Lung (tissue), 11 donors: ENCODE measurements at regions not wholly inside any gene's neighbourhood (a gene's known extent, or its start where the extent isn't known, plus 50 kb on each side); places are given as distances from the start of the nearest gene placed in this dataset.

Source experiments
- ATAC-seq: fragments of 200-7000 bp; cut with Tn5 transposase; one replicate; pipeline ENCODE4 v1.9.1; 2020; ENCODE audit warnings: moderate number of reproducible peaks; ENCODE audit not compliant: insufficient read depth, low FRiP score
- DNase-seq, 3 donors: peaks; one replicate each; pipeline ENCODE4 v3.0.0-alpha.2; 2013 to 2017
- H3K27ac ChIP-seq, 2 donors: one replicate each; pipeline ENCODE4 v1.5.1; 2013; ENCODE audit warnings: mild to moderate bottlenecking in 2 of 2, moderate library complexity in 2 of 2, control low read depth in 1 of 2, inconsistent platforms in 1 of 2, low read depth in 1 of 2, low read length in 1 of 2
- H3K27me3 ChIP-seq, 3 donors: one replicate each; pipeline ENCODE4 v1.5.1; 2013; ENCODE audit warnings: low read length in 2 of 3; ENCODE audit not compliant: control insufficient read depth in 3 of 3, insufficient read depth in 3 of 3
- H3K36me3 ChIP-seq, 4 donors: one replicate each; pipeline ENCODE4 v1.5.1; 2013; ENCODE audit warnings: low read length in 4 of 4, mild to moderate bottlenecking in 1 of 4, moderate library complexity in 1 of 4; ENCODE audit not compliant: control insufficient read depth in 4 of 4, insufficient read depth in 4 of 4
- H3K4me1 ChIP-seq, 5 donors: one replicate each; pipeline ENCODE4 v1.5.1; 2013; ENCODE audit warnings: low read length in 5 of 5, mild to moderate bottlenecking in 2 of 5, moderate library complexity in 1 of 5; ENCODE audit not compliant: control insufficient read depth in 5 of 5, insufficient read depth in 5 of 5
- H3K4me3 ChIP-seq: one replicate; pipeline ENCODE4 v1.5.1; 2013; ENCODE audit warnings: mild to moderate bottlenecking, control low read depth, moderate library complexity
- H3K9ac ChIP-seq, 2 donors: one replicate each; pipeline ENCODE4 v1.5.1; 2013; ENCODE audit warnings: low read length in 2 of 2, control low read depth in 1 of 2; ENCODE audit not compliant: insufficient read depth in 1 of 2
- H3K9me3 ChIP-seq, 4 donors: one replicate each; pipeline ENCODE4 v1.5.1; 2013; ENCODE audit warnings: low read length in 3 of 4, mild to moderate bottlenecking in 1 of 4, moderate library complexity in 1 of 4; ENCODE audit not compliant: control insufficient read depth in 4 of 4, insufficient read depth in 3 of 4
- WGBS, 2 donors: extraction: QIAGEN DNeasy Blood & Tissue Kit; methylation state at CpG; one replicate each; pipeline ENCODE4 v1.1.7; 2013; 5-methylcytosine and 5-hydroxymethylcytosine counted together
- TF ChIP-seq, protein P1 (sequence below): IDR thresholded peaks from 2 replicates; pipeline ENCODE4 v1.5.1; 2012; ENCODE audit warnings: mild to moderate bottlenecking; ENCODE audit errors: control extremely low read depth, extremely low read depth
- donor health status: control.
- donor health status: control.
- donor health status: Bipolar disorder and iron deficiency.
- donor health status: healthy.
- donor health status: DM: yes; HTN: yes; CAD: no.

DNA sequence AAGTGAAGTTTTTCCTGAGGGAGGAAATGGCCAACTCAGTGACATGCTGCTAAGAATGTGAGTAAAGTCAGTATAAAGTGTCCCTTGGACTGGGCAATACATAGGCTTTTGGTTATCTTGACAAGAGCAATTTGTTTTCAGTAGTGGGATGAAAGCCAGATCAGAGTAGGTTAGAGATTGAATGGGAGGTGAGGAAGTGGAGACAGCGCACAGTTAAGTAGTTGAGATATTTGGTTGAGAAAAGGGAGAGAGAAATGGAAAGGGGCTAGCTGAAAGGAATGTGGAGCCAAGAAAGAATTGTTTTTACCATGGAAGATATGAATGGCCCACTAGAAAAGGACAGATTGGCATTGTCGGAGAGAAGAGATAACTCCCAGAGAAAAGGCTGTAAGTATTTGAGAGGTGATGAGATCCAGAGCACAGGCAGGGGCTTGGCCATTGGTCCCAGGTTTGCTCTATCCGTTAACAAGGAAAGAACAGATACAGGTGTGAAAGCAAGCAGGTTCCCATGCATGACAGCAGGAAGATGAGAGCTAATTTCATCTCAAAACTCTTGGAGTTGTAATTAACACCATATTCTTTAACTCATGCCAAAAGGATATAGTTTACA is 392.0 kb downstream of the NR2F1-AS1 start:
- TF ChIP-seq, protein P1, sequence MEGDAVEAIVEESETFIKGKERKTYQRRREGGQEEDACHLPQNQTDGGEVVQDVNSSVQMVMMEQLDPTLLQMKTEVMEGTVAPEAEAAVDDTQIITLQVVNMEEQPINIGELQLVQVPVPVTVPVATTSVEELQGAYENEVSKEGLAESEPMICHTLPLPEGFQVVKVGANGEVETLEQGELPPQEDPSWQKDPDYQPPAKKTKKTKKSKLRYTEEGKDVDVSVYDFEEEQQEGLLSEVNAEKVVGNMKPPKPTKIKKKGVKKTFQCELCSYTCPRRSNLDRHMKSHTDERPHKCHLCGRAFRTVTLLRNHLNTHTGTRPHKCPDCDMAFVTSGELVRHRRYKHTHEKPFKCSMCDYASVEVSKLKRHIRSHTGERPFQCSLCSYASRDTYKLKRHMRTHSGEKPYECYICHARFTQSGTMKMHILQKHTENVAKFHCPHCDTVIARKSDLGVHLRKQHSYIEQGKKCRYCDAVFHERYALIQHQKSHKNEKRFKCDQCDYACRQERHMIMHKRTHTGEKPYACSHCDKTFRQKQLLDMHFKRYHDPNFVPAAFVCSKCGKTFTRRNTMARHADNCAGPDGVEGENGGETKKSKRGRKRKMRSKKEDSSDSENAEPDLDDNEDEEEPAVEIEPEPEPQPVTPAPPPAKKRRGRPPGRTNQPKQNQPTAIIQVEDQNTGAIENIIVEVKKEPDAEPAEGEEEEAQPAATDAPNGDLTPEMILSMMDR: no peak
- 73 to 86% methylated on average over 3 of the region's 3 CpGs for WGBS, 2 donors
- DNase-seq (no peak), ATAC-seq (no peak)
- H3K9ac ChIP-seq: no peak overlapping the region
- H3K4me1 ChIP-seq: peaks cover 0 to 19% (median 2%) of the 10 kb centered on the region in 5 donors
- no peak overlapping the region for H3K4me3 ChIP-seq
- H3K27ac ChIP-seq: no peak overlapping the region
- H3K9me3 ChIP-seq: no peaks in the 10 kb centered on the region
- H3K36me3 ChIP-seq: no peaks in the 10 kb centered on the region
- H3K27me3 ChIP-seq: no peaks in the 10 kb centered on the region

DNA sequence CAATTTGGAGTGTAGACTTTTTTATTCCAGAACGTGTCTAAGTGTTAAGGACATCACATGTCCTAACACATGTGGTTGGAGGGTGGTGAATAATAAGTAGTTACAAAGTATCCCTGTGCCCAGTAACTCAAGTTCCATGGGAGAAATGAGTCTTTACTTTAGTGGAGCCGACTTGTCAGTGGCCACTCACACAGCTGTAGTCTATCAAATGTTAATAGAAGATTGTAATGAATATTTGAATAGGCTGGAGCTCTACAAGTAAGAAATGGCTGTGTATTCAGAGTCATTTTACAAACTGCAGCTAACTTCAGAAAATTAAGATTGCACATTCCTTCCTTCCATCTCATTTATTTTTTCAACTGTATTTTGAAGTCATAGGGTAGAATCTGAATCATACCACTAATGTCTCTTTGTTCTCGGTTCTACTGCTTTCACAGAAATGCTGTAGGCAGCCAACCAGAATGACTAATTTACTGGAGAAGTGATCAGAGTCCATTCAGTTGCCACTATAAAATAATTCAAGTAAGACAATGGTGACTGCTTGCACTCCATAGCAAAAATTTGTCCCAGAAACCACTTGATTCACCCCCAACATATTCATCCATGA is 394.8 kb downstream of the NR2F1-AS1 start:
- Histone ChIP-seq H3K9ac (no peak overlapping the region), H3K27ac (no peak overlapping the region), H3K36me3 (no peaks in the 10 kb centered on the region), H3K9me3 (no peaks in the 10 kb centered on the region), H3K4me1 (peaks cover 0 to 2% (median 0%) of the 10 kb centered on the region in 5 donors), H3K27me3 (no peaks in the 10 kb centered on the region), H3K4me3 (no peak overlapping the region)
- TF ChIP-seq, protein P1: no peak
- no peak for ATAC-seq
- WGBS, 2 donors: 65 to 74% methylated on average over 3 of the region's 3 CpGs
- peak in 2 of 3 donors; percentile 36 to 50 for DNase-seq

DNA sequence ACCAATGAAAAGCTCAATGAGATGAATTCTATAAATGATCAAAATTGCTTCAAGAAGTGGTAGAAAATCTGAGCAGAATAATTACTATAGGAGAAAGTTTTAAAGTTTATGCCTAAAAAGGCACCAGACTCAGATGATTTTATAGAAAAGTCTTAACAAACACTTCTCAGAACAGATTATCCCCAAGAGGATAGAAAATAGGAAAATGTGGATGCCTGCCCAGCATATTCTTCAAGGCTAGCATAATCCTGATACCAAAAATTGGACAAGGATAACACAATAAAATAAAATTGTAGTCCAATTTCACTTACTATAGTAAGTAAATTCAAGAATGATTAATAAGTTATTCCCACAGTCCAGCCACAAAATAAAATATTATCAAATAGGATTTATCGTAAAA is 397.0 kb downstream of the NR2F1-AS1 start:
- no peak overlapping the region for H3K27ac ChIP-seq
- peaks cover 0 to 4% (median 0%) of the 10 kb centered on the region in 4 donors for H3K9me3 ChIP-seq
- H3K4me3 ChIP-seq: no peak overlapping the region
- no peaks in the 10 kb centered on the region for H3K27me3 ChIP-seq
- TF ChIP-seq, protein P1: no peak
- H3K9ac ChIP-seq: no peak overlapping the region
- H3K4me1 ChIP-seq: peaks cover 0 to 2% (median 0%) of the 10 kb centered on the region in 5 donors
- no peak for ATAC-seq
- no peak for DNase-seq
- 44 to 57% methylated on average over 1 of the region's 1 CpG for WGBS, 2 donors
- H3K36me3 ChIP-seq: no peaks in the 10 kb centered on the region
